GM23248 (cell line): ENCODE measurements at regions not wholly inside any gene's neighbourhood (a gene's known extent, or its start where the extent isn't known, plus 50 kb on each side); places are given as distances from the start of the nearest gene placed in this dataset.

ENCODE experiments used
- EZH2 ChIP-seq: fragments of 200-600 bp; sonication (generic); IDR thresholded peaks from 2 replicates; pipeline ENCODE4 v1.6.1; 2018; ENCODE audit warnings: antibody characterized with exemption, mild to moderate bottlenecking; ENCODE audit not compliant: insufficient read depth, poor library complexity, severe bottlenecking
- EZH2phosphoT487 ChIP-seq: fragments of 200-600 bp; sonication (generic); IDR thresholded peaks from 2 replicates; pipeline ENCODE4 v1.6.1; 2018; ENCODE audit warnings: antibody characterized with exemption, moderate library complexity, mild to moderate bottlenecking, low read depth; ENCODE audit not compliant: insufficient read depth

DNA sequence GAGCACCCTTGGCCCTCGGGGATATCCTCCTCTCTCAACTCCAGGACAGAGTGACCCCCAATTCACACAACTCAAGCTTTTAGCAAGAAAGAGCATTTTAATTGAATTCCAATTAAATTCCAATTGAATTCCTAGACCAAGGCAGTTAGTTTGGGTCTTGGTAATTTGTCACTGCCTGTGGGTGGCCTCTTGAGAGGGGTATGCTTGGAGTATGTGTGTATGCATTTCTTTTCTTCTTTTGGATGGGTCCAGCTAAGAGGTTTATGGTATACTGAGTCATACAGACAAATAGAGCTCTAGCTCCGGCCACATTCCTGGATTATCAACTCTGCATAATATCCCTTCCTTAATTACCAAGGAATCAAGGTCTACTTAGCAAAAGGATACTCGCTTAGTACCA is 136.7 kb downstream of the PCTP start:
- TF ChIP-seq EZH2 (no peak), EZH2phosphoT487 (no peak)
